ENCODE measurements at regions not wholly inside any gene's neighbourhood (a gene's known extent, or its start where the extent isn't known, plus 50 kb on each side); places are given as distances from the start of the nearest gene placed in this dataset.
A peak's percentile ranks its signal among the peaks of the same experiment; 100 is the strongest.

DNA sequence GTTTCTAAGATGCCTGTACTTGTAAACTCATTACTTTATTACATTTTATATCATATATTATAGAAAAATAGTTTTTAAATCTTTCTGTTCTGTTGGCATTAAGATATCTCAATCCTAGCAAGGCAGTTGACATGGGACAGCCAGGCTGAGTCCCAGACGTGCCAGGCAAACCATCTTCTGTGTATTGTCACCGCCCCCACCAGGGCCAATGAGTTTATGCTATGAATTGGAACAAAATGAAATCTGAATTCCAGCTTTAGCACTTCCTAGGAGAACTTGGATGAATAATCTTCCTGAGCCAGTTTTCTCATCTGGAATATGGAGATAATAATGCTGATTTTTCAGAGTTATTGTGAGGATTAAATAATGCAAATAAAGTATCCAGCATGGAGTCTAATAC, 79.9 kb upstream of the GSX1 start:
- TF ChIP-seq CTCF (IDR thresholded peaks at IDR 0.05): peak in 2 of 4 experiments; percentile 14 to 56
- TF ChIP-seq POLR2A (IDR thresholded peaks at IDR 0.05): no peak
- TF ChIP-seq POLR2AphosphoS5 (IDR thresholded peaks at IDR 0.05): no peak
